Thymus (tissue), 11 donors: ENCODE measurements at regions not wholly inside any gene's neighbourhood (a gene's known extent, or its start where the extent isn't known, plus 50 kb on each side); places are given as distances from the start of the nearest gene placed in this dataset.

Experiments used
- DNase-seq, 9 donors: peaks; one replicate each; pipeline ENCODE4 v3.0.0-alpha.2; 2013; ENCODE audit warnings: low spot score in 9 of 9, low read depth in 6 of 9, missing footprints in 1 of 9
- H3K27ac ChIP-seq, 2 donors: one replicate each; pipeline ENCODE4 v1.5.1; 2013; ENCODE audit warnings: control low read depth in 1 of 2, low read depth in 1 of 2, low read length in 1 of 2, mild to moderate bottlenecking in 1 of 2, moderate library complexity in 1 of 2
- H3K27me3 ChIP-seq, 2 donors: one replicate each; pipeline ENCODE4 v1.5.1; 2013; ENCODE audit warnings: low read length in 1 of 2; ENCODE audit not compliant: control insufficient read depth in 2 of 2, insufficient read depth in 1 of 2
- H3K36me3 ChIP-seq, 2 donors: one replicate each; pipeline ENCODE4 v1.5.1; 2013; ENCODE audit warnings: low read length in 1 of 2, mild to moderate bottlenecking in 1 of 2, moderate library complexity in 1 of 2; ENCODE audit not compliant: control insufficient read depth in 2 of 2, insufficient read depth in 2 of 2
- H3K4me1 ChIP-seq, 2 donors: one replicate each; pipeline ENCODE4 v1.5.1; 2013; ENCODE audit warnings: low read length in 2 of 2; ENCODE audit not compliant: control insufficient read depth in 2 of 2, insufficient read depth in 2 of 2
- H3K4me3 ChIP-seq, 2 donors: one replicate each; pipeline ENCODE4 v1.5.1; 2013; ENCODE audit warnings: low read length in 2 of 2, control low read depth in 1 of 2, mild to moderate bottlenecking in 1 of 2
- H3K9me3 ChIP-seq, 2 donors: one replicate each; pipeline ENCODE4 v1.5.1; 2013; ENCODE audit warnings: low read length in 1 of 2, mild to moderate bottlenecking in 1 of 2; ENCODE audit not compliant: control insufficient read depth in 2 of 2, insufficient read depth in 1 of 2
- WGBS: extraction: QIAGEN DNeasy Blood & Tissue Kit; methylation state at CpG from one replicate; pipeline ENCODE4 v1.1.7; 2013; 5-methylcytosine and 5-hydroxymethylcytosine counted together
- donor health status: healthy.

DNA sequence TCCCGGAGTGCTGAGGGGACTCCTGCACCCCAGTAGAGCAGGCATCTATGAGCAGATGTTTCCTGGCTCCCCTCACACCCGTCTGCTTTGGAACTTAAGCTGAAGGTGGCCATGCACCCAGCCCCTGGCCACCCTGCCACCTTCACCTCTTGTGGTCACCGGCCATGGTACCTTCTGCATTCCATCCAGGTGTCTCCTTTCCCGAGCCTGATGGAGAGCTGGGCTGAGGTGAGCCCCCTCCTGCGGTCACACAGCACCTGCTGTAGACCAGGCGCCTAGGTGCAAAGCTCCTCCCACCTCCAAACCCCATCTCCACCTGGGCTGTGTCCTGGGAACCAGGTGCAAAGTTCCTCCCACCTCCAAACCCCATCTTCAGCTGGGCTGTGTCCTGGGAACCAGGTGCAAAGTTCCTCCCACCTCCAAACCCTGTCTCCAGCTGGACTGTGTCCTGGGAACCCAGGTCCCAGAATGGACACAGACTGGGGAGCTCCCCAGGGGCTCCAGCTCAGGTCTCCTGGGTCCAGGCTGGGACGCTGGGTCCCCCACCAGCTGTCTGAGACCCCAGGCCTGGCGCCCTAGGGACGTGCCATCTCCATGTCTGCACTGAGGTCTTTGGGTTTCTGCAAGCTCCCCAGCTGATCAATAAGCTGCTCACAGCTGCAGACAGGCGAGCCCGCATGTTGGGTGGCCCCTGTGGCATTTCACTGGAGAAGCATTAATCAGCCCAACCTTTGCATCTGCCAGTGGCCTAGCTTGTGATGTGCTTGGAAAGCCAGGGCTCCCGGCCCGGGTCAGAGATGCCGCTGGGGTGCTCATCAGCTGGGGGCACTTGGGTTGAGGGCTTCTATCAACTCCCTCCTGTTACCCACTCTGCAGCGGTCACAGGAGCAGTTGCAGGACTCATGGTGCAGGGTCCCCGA, 61.2 kb upstream of the INPP5A start:
- DNase-seq = no peak
- Histone ChIP-seq H3K4me1 (peaks cover 0 to 10% of the 10 kb centered on the region in 2 donors), H3K4me3 (no peak overlapping the region), H3K27ac (no peak overlapping the region), H3K9me3 (peaks cover 1 to 6% of the 10 kb centered on the region in 2 donors), H3K27me3 (peaks cover 0 to 2% of the 10 kb centered on the region in 2 donors), H3K36me3 (no peaks in the 10 kb centered on the region)
- WGBS = 75% methylated on average over 16 of the region's 16 CpGs

DNA sequence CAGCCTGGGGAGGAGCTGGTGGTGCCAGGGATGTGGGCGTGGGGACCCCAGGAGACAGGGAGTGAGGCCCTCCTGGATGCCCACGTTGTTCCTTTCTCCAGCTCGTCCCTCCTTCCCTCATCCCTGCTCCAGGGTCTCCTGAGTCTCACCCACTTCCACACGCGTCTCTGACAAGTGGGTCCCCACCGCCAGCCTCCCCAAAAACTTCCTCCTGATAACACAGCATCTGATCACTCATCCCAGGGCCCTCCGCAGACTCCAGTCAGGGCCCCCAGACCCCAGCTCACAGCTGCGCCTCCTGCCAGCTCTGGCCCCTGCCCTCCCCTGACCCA, 60.6 kb upstream of the INPP5A start:
- peaks cover 0 to 10% of the 10 kb centered on the region in 2 donors for H3K4me1 ChIP-seq
- H3K36me3 ChIP-seq = no peaks in the 10 kb centered on the region
- peaks cover 1% of the 10 kb centered on the region in 2 donors for H3K9me3 ChIP-seq
- no peak overlapping the region for H3K27ac ChIP-seq
- H3K27me3 ChIP-seq = peaks cover 0 to 4% of the 10 kb centered on the region in 2 donors
- no peak overlapping the region for H3K4me3 ChIP-seq
- WGBS = 87% methylated on average over 8 of the region's 8 CpGs
- DNase-seq = no peak

DNA sequence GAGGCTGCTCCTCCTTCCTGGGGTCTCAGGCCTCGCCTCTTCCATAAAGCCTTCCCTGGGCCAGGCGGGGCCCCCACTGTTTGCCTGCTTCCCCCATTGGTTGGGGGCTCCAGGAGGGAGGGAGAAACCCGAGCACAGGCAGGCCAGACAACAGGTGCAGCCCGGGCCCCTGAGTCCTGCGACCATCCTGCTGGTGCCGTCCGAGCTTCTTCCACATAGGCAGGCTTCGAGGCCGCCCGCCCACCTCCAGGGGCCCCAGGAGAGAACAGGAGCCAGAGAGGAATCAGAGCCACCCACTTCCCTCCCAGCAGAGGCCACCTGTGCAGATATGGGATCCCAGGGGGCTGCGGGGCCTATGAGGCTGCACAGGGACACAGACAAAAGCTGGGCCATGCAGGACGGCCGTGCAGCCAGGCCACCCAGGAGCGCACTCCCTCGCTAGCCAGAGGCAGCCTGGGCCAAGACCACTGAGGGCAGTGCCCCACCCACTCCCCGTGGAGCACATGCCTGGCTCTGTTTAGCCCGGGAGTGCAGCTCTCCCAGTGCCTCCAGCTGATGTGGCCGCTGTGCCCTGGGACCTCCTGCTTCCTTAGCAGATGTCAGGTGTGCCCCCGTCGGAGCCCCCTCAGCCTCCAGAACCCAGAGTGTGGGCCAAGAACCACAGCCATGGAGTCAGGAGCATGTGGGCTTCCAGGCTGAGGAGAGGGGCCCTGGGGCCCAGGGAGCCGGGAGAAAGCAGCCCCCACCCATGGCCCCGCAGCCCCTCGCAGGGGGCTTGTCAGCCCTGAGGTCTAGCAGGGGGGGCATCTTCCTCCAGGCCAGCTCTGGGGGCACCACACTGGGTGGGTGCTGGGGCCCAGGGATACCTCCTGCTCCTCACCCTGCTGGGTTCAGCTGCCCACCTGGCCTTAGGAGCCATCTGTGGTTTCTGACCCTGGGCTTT, 59.9 kb upstream of the INPP5A start:
- H3K27me3 ChIP-seq = peaks cover 0 to 4% of the 10 kb centered on the region in 2 donors
- no peaks in the 10 kb centered on the region for H3K36me3 ChIP-seq
- peaks cover 0 to 1% of the 10 kb centered on the region in 2 donors for H3K9me3 ChIP-seq
- whole genome bisulfite sequencing = 86% methylated on average over 23 of the region's 23 CpGs
- H3K4me1 ChIP-seq = peaks cover 0 to 10% of the 10 kb centered on the region in 2 donors
- no peak overlapping the region for H3K27ac ChIP-seq
- no peak overlapping the region for H3K4me3 ChIP-seq
- no peak for DNase-seq

DNA sequence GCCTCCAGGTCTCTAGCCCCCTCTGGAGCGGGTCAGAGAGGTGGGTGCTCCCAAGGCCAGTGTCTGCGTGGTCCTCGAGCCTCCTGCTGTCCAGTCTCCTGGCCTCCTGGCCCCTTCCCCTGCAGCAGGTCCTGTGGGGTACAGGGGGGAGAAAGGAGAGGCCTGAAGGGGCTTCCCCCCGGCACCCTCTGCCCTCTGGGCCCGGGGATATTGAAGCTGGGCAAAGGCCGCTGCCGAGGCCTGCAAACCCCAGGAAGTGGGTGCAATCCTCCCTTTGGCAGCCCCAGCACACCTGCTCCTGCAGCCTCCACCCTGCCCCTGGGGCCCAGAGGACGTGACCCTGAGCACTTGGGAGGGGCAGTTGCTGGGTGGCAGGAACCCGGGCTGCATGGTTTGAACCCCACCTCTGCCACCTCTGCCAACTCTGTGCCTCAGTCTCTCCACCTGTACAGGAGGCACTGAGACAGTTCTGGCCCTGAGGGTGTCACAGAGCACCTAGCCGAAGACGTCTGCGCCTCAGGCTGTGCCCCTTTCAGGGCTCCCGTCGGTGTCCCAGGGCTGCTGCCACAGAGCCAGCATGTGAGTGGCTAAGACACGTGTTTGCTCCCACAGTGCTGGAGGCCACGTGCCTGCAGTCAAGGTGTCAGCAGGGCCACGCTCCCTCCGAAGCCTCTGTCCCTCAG, 59.1 kb upstream of the INPP5A start:
- Histone ChIP-seq H3K9me3 (peaks cover 0 to 1% of the 10 kb centered on the region in 2 donors), H3K4me1 (peaks cover 0 to 10% of the 10 kb centered on the region in 2 donors), H3K36me3 (no peaks in the 10 kb centered on the region), H3K27ac (no peak overlapping the region), H3K27me3 (peaks cover 0 to 4% of the 10 kb centered on the region in 2 donors), H3K4me3 (no peak overlapping the region)
- WGBS = 74% methylated on average over 18 of the region's 18 CpGs
- no peak for DNase-seq

DNA sequence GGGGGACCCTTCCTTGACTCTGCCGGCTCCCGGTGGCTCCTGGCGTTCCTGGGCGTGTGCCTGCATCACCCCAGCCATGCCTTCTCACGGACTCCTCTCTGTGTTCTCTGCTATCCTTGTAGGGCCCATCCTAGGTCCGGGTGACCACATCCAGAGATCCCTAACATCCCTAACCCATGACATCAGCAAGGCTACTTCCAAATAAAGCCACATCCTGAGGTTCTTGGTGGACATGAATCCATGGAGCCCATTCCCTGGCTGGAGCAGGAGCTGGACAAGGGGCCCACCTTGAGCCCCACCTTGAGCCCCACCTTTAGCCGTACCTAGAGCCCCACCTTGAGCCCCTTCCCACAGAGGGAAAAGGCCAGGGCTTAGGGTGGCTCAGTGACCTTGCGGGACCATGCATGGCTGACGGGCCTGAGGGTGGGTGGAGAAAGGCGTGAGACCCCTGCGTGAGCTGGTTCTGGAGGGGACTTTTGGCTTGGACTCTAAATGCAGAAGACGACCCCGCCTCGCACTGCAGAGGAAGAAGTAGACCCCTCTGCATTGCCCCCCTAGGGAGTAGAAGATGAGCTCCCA, 58.5 kb upstream of the INPP5A start:
- Histone ChIP-seq H3K4me1 (peaks cover 0 to 10% of the 10 kb centered on the region in 2 donors), H3K9me3 (peaks cover 0 to 1% of the 10 kb centered on the region in 2 donors), H3K4me3 (no peak overlapping the region), H3K27me3 (peaks cover 0 to 4% of the 10 kb centered on the region in 2 donors), H3K36me3 (no peaks in the 10 kb centered on the region), H3K27ac (no peak overlapping the region)
- WGBS = 93% methylated on average over 14 of the region's 14 CpGs
- no peak for DNase-seq

- 93% methylated on average over 14 of the region's 14 CpGs for WGBS
- Histone ChIP-seq H3K27ac (no peak overlapping the region), H3K36me3 (no peaks in the 10 kb centered on the region), H3K4me3 (no peak overlapping the region), H3K27me3 (peaks cover 0 to 4% of the 10 kb centered on the region in 2 donors), H3K9me3 (peaks cover 0 to 1% of the 10 kb centered on the region in 2 donors), H3K4me1 (peaks cover 0 to 10% of the 10 kb centered on the region in 2 donors)
- no peak for DNase-seq
Measured at GRCh38 chr10:132479603-132480221, 57.9 kb upstream of the INPP5A start.

DNA sequence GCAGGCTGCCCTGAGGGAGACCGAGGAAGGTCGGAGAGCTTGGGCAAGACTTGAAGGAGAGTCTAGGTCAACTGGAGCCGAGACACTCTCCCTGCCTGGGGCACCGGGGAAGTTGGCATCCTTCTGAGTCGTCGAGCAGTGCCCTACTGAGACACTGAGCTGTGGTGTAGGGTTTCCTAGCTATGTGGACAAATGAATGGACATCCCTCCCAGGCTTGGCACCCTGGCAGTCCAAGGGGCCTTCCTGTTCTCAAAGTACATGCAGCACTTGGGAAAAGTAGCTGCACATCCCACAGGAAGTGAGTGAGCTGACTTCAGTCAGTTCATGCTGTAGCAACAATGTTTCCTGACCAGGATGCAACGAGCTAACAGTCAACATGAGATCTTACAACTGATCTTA, 57.2 kb upstream of the INPP5A start:
- DNase-seq = no peak
- Histone ChIP-seq H3K27me3 (peaks cover 0 to 4% of the 10 kb centered on the region in 2 donors), H3K36me3 (no peaks in the 10 kb centered on the region), H3K4me1 (peaks cover 0 to 10% of the 10 kb centered on the region in 2 donors), H3K4me3 (no peak overlapping the region), H3K27ac (no peak overlapping the region), H3K9me3 (peaks cover 0 to 1% of the 10 kb centered on the region in 2 donors)
- WGBS = 86% methylated on average over 7 of the region's 7 CpGs

DNA sequence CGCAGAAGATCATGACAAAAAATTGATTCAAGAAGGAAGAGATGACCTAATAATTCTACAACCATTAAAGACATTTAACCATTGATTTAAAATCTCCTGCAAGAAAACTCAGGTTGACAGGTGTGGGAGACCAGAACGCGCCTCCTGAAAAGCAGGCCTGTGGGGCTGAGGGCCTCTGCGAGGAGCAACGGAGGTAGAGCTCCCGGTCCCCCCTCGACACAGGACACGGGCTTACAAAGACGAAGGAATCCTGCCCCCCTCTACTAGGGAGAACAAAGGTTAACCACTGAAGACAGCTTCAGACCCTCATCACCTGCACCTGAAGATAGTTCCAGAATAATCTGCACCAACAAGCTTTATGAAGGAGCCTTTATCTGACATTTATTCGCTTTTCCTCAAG, 55.9 kb upstream of the INPP5A start:
- Histone ChIP-seq H3K4me3 (no peak overlapping the region), H3K36me3 (no peaks in the 10 kb centered on the region), H3K4me1 (peaks cover 0 to 10% of the 10 kb centered on the region in 2 donors), H3K27ac (no peak overlapping the region), H3K9me3 (peaks cover 0 to 1% of the 10 kb centered on the region in 2 donors), H3K27me3 (peaks cover 0 to 2% of the 10 kb centered on the region in 2 donors)
- no peak for DNase-seq
- WGBS = 94% methylated on average over 10 of the region's 10 CpGs
